Stomach smooth muscle (tissue), 2 donors: ENCODE measurements at regions not wholly inside any gene's neighbourhood (a gene's known extent, or its start where the extent isn't known, plus 50 kb on each side); places are given as distances from the start of the nearest gene placed in this dataset.

Source experiments
- H3K27ac ChIP-seq: one replicate; pipeline ENCODE4 v1.7.0; 2013; ENCODE audit warnings: mild to moderate bottlenecking, low read length, inconsistent platforms
- H3K27me3 ChIP-seq, 2 donors: one replicate each; pipeline ENCODE4 v1.7.0; 2013; ENCODE audit warnings: low read length in 2 of 2; ENCODE audit not compliant: insufficient read depth in 2 of 2, control insufficient read depth in 1 of 2
- H3K36me3 ChIP-seq, 2 donors: one replicate each; pipeline ENCODE4 v1.7.0; 2013; ENCODE audit warnings: low read length in 2 of 2; ENCODE audit not compliant: control insufficient read depth in 2 of 2, insufficient read depth in 2 of 2
- H3K4me1 ChIP-seq: one replicate; pipeline ENCODE4 v1.7.0; 2013; ENCODE audit warnings: low read length; ENCODE audit not compliant: control insufficient read depth, insufficient read depth
- H3K4me3 ChIP-seq, 2 donors: one replicate each; pipeline ENCODE4 v1.7.0; 2013; ENCODE audit warnings: low read length in 2 of 2
- H3K9ac ChIP-seq, 2 donors: one replicate each; pipeline ENCODE4 v1.7.0; 2013; ENCODE audit warnings: low read length in 2 of 2, mild to moderate bottlenecking in 1 of 2
- H3K9me3 ChIP-seq, 2 donors: one replicate each; pipeline ENCODE4 v1.7.0; 2013; ENCODE audit warnings: low read length in 2 of 2; ENCODE audit not compliant: control insufficient read depth in 2 of 2
- donor health status: healthy.
- donor health status: Pancreatic carcinoma.

DNA sequence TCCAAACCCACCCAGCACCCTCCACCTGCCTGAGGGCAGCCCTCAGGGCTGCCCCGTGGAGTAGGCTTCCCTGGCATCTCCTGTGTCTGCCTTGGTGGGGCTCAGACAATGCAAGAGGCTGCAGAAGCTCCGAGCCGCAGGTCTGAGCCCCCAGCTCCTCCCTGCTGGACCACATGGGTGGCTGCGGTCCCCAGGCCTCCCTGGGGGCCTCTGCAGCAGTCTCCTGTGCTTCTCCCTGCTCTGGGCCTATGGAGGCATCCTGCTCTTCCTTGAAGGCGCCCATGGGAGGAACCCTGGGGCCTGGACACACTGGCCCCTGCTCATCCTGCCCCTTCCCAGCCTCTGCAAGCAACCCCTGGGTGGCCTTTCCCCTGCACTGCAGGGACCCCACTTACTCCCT is 86.1 kb upstream of the ACTRT2 start:
- Histone ChIP-seq H3K27me3 (peaks cover 4 to 14% of the 10 kb centered on the region in 2 donors), H3K4me3 (no peak overlapping the region), H3K4me1 (no peaks in the 10 kb centered on the region), H3K9me3 (no peaks in the 10 kb centered on the region), H3K9ac (no peak overlapping the region), H3K27ac (no peak overlapping the region), H3K36me3 (no peaks in the 10 kb centered on the region)

DNA sequence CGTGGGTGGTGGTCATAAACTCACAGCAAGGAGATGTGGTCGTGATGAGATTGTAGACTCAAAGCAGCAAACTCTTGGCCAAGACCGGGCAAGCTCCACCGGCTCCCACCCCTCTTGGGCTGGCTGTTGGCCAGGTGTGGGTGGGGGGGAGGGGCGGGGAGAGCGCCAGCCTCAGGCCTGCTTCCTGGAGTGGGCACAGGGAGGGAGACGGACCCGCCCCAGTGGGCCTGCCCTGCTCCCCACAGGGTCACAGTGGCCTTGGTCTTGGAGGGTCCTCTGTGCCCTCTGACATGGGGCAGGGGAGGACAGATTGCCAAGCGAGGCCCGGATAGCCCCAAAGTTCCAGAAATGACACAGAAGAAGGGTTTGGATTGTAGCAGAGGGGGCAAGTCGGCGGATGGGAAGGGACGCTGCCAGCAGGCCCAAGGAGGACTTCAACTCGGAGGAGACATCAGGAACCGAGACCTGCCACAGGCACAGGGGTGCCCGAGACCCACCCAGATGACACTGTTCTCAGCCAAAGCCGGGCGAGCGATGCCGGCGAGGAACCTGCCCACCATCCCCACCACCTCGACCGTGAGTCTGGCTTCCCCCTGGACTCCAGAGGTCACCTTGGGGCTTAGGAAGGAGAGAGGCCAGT is 85.4 kb upstream of the ACTRT2 start:
- no peak overlapping the region for H3K27ac ChIP-seq
- H3K4me3 ChIP-seq: no peak overlapping the region
- peaks cover 3 to 5% of the 10 kb centered on the region in 2 donors for H3K9me3 ChIP-seq
- no peaks in the 10 kb centered on the region for H3K36me3 ChIP-seq
- no peaks in the 10 kb centered on the region for H3K4me1 ChIP-seq
- H3K9ac ChIP-seq: no peak overlapping the region
- H3K27me3 ChIP-seq: peaks cover 4 to 14% of the 10 kb centered on the region in 2 donors

DNA sequence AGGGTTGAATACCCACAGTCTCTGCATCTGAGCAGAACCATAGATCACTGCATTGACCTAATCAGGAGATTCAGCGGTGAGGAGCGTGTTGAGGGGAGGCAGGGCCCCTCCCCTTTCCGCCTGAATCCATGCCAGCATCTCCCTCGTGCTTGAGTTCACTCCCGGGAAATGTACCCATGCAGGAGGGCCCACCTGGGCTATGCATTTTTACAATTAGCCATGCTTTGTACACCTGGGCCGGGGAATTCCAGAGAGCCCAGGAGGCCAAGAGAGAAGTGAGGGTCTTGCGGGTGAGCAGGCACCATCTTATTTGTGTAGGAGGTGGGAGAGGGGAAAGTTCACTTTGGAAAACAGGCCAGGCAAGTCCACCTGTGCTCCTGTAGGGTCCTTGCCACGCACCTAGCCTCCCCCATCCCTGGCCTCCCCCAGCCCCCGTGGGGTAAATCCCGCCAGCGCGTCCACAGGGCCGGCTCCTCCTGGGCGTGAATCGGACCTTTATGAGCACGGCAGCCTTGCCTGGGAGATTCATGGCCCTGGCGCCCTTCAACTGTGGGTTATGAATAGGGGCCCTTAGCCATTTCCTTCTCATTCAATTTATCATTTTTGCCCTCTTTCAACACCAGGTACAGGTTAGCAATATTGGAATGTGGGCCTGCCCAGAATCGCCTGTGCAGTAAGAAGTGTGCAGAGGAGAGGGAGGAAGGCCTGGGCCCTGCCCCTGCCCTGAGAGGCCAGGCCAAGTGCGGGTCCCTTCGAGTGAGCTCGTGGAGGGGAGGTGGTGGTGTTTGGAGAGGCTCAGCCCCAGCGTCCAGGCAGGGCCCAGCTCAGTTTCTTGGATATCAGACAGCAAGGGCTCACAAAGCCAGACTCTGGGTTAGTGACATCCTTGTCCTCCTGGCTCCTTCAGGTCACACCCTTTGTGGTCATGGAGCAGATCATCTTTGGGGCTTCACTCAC is 84.4 kb upstream of the ACTRT2 start:
- Histone ChIP-seq H3K27me3 (peaks cover 4 to 12% of the 10 kb centered on the region in 2 donors), H3K4me1 (no peaks in the 10 kb centered on the region), H3K4me3 (no peak overlapping the region), H3K9ac (no peak overlapping the region), H3K27ac (no peak overlapping the region), H3K9me3 (peaks cover 9% of the 10 kb centered on the region in 2 donors), H3K36me3 (no peaks in the 10 kb centered on the region)

DNA sequence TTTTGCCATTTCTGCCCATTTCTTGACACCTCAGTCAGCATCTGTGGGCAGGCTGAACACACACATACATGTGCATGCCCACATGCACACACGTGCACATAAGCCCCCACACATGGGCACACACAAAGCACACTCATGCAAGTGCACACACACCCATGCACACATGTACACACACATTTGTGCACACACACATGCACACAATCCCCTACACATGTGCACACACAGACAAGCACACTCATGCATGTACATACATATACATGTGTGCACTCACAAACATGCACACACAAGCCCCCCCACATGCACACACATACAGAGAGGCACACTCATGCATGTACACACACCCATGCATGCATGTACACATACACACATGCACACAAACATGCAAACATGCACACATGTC is 83.5 kb upstream of the ACTRT2 start:
- Histone ChIP-seq H3K9me3 (peaks cover 9 to 14% of the 10 kb centered on the region in 2 donors), H3K4me1 (no peaks in the 10 kb centered on the region), H3K27me3 (peaks cover 4 to 6% of the 10 kb centered on the region in 2 donors), H3K4me3 (no peak overlapping the region), H3K27ac (no peak overlapping the region), H3K36me3 (no peaks in the 10 kb centered on the region), H3K9ac (no peak overlapping the region)

DNA sequence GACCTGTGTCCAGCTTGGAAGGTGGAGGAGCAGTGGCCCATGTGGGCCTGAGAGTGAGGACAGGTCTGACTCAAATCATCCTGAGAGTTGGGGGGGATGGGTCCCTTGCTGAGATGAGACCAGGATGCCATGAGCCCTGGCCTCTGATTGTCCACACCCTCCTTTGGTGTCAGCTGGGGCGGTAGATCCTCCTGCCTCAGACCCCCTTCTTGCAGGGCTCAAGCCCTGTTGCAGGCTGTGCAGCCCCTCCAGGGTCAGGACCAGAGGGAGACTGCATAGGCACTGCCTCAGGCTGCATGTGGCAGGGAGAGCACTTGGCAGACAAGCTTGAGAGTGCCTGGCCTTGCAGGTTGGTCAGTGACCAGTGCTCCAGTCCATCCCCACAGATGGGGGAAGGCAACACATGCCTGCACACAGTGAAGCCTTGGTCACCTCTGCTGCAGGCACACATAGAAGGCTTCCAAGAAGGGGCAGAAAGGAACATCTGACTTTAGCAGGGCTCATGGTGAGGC is 82.2 kb upstream of the ACTRT2 start:
- H3K27me3 ChIP-seq: peaks cover 7 to 8% of the 10 kb centered on the region in 2 donors

DNA sequence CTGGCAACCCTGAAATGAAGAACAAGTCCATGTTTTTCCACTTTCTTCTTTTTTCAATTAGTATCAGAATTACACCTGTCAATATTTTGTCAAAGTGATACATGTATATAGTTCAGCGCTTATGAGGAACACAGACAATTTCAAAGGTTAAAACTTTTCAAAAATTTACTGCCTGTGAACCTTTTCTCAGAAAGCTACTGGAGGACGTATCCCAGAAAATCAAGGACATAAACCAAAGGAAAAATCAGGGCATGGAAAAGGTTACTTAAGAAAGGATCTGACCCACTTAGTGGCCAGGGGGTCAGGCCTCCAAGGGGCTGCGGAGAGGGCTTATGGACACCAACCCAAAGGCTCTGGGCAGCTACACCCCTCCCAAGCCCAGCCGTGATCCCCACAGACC is 81.1 kb upstream of the ACTRT2 start:
- Histone ChIP-seq H3K9me3 (peaks cover 9 to 17% of the 10 kb centered on the region in 2 donors), H3K27ac (no peak overlapping the region), H3K4me1 (no peaks in the 10 kb centered on the region), H3K27me3 (peaks cover 7 to 14% of the 10 kb centered on the region in 2 donors), H3K9ac (no peak overlapping the region), H3K36me3 (no peaks in the 10 kb centered on the region), H3K4me3 (no peak overlapping the region)

More for the DNA sequence above, 82.2 kb upstream of the ACTRT2 start:
- Histone ChIP-seq H3K36me3 (no peaks in the 10 kb centered on the region), H3K4me3 (no peak overlapping the region), H3K4me1 (no peaks in the 10 kb centered on the region), H3K27ac (no peak overlapping the region), H3K9ac (no peak overlapping the region), H3K9me3 (peaks cover 9 to 17% of the 10 kb centered on the region in 2 donors)

DNA sequence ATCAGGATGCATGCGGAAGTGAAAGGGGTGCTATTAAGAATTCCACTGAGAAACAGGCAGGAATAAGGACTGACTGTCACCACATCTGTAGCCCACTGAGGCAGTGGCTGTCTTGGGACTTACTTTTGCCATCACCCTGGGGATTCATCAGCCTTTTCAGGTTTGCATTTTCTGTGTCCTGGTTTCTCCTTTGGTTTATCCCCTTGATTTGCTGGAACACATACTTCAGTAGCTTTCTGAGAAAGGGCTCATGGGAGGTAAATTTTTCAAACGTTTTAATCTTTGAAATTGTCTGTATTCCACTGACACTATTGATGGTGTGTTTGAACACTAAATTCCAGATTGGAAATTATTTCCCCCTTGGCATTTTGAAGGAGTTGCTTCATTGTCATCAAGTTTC is 80.2 kb upstream of the ACTRT2 start:
- Histone ChIP-seq H3K4me1 (no peaks in the 10 kb centered on the region), H3K9me3 (peaks cover 9 to 17% of the 10 kb centered on the region in 2 donors), H3K27me3 (peaks cover 8 to 14% of the 10 kb centered on the region in 2 donors), H3K9ac (no peak overlapping the region), H3K36me3 (no peaks in the 10 kb centered on the region), H3K4me3 (no peak overlapping the region), H3K27ac (no peak overlapping the region)

DNA sequence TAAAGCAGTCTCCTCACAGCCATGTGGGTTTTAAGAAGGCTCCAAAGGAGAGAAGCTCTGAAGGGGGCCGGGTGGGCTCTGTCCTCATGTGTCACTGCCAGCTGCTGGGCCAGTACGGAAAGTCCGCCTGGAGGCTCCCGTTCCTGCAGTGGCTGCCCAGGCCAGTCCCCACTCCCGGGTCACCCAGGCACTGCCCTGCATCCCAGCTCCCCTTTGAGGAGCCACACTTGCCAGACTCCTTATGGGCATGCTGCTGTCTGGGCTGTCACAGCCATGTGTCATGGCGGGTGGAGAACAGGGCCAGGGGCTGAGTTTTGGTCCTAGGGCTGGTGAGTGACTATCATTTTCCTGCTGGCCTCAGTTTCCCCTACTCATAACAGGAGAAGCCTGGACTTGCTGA is 79.4 kb upstream of the ACTRT2 start:
- H3K9me3 ChIP-seq: peaks cover 9 to 17% of the 10 kb centered on the region in 2 donors
- H3K9ac ChIP-seq: no peak overlapping the region
- H3K27me3 ChIP-seq: peaks cover 10 to 12% of the 10 kb centered on the region in 2 donors
- H3K27ac ChIP-seq: no peak overlapping the region
- H3K36me3 ChIP-seq: no peaks in the 10 kb centered on the region
- no peak overlapping the region for H3K4me3 ChIP-seq
- H3K4me1 ChIP-seq: no peaks in the 10 kb centered on the region

DNA sequence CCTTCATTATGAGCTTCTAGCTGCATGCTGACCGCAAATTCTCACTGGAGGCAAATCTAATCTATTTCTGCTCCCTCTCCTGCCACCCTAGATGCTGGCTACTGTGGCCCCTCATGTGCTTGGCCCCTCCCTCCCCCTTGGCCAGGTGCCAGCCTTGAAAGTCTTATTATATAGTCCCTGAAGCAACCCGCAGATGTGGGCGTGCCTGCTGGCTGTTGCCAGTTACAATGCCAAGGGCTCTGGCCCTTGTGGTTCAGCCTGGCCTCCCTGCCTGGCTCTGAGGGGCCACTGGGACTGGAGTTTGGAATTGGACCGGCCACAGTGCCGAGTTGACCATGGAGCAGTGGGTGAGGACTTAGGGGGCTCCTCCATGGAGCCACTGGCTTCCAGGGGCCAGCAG is 78.9 kb upstream of the ACTRT2 start:
- no peak overlapping the region for H3K4me3 ChIP-seq
- H3K27me3 ChIP-seq: peaks cover 11 to 12% of the 10 kb centered on the region in 2 donors
- no peak overlapping the region for H3K9ac ChIP-seq
- no peaks in the 10 kb centered on the region for H3K36me3 ChIP-seq
- H3K9me3 ChIP-seq: peaks cover 9 to 17% of the 10 kb centered on the region in 2 donors
- H3K4me1 ChIP-seq: no peaks in the 10 kb centered on the region
- H3K27ac ChIP-seq: no peak overlapping the region

DNA sequence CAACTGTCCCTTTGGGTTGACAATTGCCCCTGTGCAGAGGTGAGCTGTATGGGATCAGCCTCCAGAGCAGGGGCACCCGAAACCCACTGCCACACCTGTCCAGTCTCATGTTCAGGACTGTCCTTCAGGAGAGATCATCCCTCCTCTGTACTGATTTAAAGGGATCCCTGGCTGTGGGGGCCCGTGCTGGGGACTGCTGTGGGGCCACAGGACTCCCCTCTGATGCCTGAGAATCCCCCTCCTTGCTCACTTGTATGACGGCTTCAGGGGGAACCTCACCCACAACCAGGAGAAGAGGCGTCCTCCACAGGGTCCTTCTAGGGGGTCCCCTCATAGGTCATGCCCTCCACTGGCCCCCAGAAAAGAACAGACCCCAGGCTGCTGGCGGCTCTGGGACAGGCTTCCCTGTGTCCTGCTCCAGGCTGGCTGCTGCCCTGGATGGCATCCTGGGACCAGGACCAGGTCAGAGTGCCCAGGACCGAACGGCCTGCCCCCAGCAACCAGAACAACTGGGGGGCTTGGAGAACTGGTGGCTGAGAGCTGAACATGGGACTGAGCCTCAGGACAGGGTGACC is 77.5 kb upstream of the ACTRT2 start:
- no peaks in the 10 kb centered on the region for H3K4me1 ChIP-seq
- no peaks in the 10 kb centered on the region for H3K36me3 ChIP-seq
- H3K9ac ChIP-seq: no peak overlapping the region
- H3K4me3 ChIP-seq: no peak overlapping the region
- peaks cover 9 to 17% of the 10 kb centered on the region in 2 donors for H3K9me3 ChIP-seq
- no peak overlapping the region for H3K27ac ChIP-seq
- H3K27me3 ChIP-seq: peaks cover 11 to 12% of the 10 kb centered on the region in 2 donors
